ENCODE measurements at regions not wholly inside any gene's neighbourhood (a gene's known extent, or its start where the extent isn't known, plus 50 kb on each side); places are given as distances from the start of the nearest gene placed in this dataset.
"Not testable (repeated sequence)": the region's sequence is repeated elsewhere in the genome, so short reads cannot be mapped to it uniquely, and the experiment has no call there.

DNA sequence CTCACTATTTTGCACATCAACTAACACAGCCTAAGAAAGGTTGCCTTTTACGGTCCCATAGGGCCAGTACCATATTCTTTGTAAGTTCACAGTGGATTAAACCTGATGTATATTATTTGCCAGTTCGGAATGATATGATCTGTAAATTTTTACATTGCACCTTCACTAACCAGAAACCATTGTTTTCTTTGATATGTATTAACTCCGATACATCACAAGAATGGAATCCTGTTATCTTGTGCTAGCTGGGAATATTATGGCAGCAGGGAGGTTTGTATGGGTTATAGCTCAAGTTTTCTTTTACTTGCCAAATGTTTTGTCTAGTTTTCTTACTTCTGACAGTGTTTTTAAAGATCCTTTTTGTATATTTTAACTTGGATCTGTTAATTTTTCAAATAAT is 51.4 kb upstream of the S1PR1 start:
- Mint-ChIP-seq H3K4me3 (ENCODE audit: low read depth) (no peak overlapping the region), H3K4me1 (ENCODE audit: low read depth) (peaks cover 51% of the 10 kb centered on the region), H3K36me3 (ENCODE audit: low read depth) (peaks cover 17% of the 10 kb centered on the region), H3K27me3 (ENCODE audit: low read depth) (no peaks in the 10 kb centered on the region), H3K9me3 (peaks cover 19% of the 10 kb centered on the region), H3K27ac (no peak overlapping the region)
- no peak for DNase-seq (ENCODE audit: low spot score)
- intact Hi-C loops (cut with micrococcal nuclease), result no loop called here

DNA sequence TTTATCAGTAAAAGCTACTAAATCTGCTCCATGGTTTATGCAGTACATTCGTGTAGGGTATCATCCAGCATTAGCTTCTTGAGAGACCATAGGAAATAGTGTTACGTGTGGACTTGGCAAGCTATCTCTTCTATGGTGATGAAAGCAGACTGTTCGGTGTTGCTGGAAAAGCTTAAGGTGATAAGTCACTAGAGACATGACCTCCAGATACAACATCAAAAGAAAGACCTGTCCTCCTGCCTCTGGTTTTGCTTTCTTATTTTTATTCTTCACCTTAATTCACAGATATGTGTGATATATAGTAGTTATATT is 53.5 kb upstream of the S1PR1 start:
- H3K27ac Mint-ChIP-seq, result peak overlapping the region; percentile 56
- peaks cover 15% of the 10 kb centered on the region for H3K9me3 Mint-ChIP-seq
- H3K27me3 Mint-ChIP-seq (ENCODE audit: low read depth), result no peaks in the 10 kb centered on the region
- peaks cover 13% of the 10 kb centered on the region for H3K36me3 Mint-ChIP-seq (ENCODE audit: low read depth)
- peak overlapping the region; percentile 1 for H3K4me3 Mint-ChIP-seq (ENCODE audit: low read depth)
- peaks cover 61% of the 10 kb centered on the region for H3K4me1 Mint-ChIP-seq (ENCODE audit: low read depth)
- intact Hi-C loops (cut with micrococcal nuclease), result no loop called here
- DNase-seq (ENCODE audit: low spot score), result no peak

DNA sequence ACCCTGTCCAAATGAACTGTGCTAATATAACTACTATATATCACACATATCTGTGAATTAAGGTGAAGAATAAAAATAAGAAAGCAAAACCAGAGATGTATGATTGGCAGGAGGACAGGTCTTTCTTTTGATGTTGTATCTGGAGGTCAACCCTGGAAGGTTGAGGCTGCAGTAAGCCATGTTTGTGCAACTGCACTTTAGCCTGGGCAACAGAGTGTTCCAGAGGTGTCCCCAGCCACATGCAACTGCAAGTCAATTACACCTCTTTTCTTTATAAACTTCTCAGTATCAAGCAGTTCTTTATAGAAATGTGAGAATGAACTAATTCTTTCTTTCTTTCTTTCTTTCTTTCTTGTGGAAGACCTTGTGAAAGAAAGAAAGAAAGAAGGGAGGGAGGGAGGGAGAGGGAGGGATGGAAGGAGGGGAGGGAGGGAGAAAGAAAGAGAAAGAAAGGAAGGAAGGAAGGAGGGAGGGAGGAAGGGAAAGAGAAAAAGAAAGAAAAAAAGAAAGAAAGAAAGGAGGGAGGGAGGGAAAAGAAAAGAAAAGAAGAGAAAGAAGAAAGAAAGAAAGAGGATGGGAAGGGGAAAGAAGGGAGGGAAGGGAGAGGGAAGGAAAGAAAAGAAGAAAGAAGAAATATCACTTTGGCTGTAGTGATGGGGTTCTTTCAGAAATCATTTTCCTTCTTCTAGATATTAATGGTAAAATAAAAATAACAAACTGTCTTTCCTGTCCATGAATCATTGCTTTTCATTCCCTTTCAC is 54.0 kb upstream of the S1PR1 start:
- DNase-seq (ENCODE audit: low spot score), result no peak
- intact Hi-C loops (cut with micrococcal nuclease), result no loop called here
- Mint-ChIP-seq H3K27me3 (ENCODE audit: low read depth) (no peaks in the 10 kb centered on the region), H3K9me3 (peaks cover 14% of the 10 kb centered on the region), H3K36me3 (ENCODE audit: low read depth) (peaks cover 12% of the 10 kb centered on the region), H3K4me3 (ENCODE audit: low read depth) (no peak overlapping the region), H3K27ac (peak overlapping the region; percentile 72), H3K4me1 (ENCODE audit: low read depth) (peaks cover 61% of the 10 kb centered on the region)

DNA sequence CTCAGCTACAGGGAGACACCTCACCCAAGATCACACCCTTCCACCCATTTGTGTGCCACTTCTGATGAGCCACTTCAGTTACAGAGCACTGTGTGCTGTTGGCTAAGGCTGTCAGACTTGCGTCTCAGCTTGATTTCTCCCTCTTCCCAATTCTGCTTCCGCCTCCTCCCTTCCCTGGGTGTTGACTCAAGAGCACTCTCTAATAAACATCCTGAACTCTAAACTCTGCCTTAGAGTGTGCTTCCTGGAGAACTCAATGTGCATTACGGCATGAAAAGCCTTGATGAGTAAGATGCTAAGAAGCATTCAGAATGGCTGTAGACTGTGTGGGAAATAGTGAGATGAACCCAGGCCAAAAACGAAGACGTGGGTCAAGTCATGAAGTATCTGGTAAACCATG is 54.9 kb upstream of the S1PR1 start:
- H3K9me3 Mint-ChIP-seq, result peaks cover 11% of the 10 kb centered on the region
- H3K27me3 Mint-ChIP-seq (ENCODE audit: low read depth), result no peaks in the 10 kb centered on the region
- intact Hi-C loops (cut with micrococcal nuclease), result no loop called here
- peaks cover 11% of the 10 kb centered on the region for H3K36me3 Mint-ChIP-seq (ENCODE audit: low read depth)
- no peak overlapping the region for H3K4me3 Mint-ChIP-seq (ENCODE audit: low read depth)
- no peak for DNase-seq (ENCODE audit: low spot score)
- H3K4me1 Mint-ChIP-seq (ENCODE audit: low read depth), result peaks cover 68% of the 10 kb centered on the region
- H3K27ac Mint-ChIP-seq, result peak overlapping the region; percentile 72

DNA sequence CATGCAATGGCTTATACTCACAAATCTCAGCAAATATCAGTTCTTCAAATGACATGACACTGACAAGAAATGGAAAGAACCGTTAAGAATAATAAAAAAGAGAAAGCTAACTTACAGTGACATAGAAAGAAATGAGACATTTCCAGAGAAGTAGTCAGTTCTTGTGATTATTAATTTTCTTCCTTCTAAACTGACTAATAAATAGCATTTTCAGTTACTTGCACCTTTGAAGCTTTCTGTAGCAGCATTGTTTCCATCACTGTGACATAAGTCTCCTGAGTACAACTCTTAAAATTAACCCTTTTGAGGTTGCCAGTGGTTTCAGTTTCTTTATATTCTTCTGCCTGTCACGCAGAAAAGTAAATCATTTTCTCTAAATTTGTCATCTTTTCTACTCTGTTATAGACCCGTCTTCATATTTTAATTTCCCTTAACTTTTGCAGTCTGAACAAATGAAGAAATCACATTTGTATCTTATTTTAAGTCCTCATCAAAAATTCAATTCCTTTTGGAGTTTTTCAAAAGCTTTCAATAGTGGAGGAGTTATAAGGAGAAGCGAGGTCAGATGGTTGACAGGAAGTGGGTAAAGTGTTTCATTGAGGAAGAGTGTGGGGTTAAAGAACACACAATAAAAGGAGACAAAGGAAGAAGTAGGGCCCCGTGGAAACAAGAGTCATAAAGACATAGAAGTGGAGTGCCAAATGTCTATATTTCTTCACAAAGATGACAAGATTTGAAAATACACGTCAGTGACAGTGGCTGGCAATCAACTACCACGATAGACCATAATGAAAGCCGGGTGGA is 57.9 kb upstream of the S1PR1 start:
- H3K9me3 Mint-ChIP-seq, result peaks cover 4% of the 10 kb centered on the region
- intact Hi-C loops (cut with micrococcal nuclease), result loop anchor here (1.0 to 5.0 kb wide), 13 partner anchors 11 to 252 kb away; partner anchors contain the start of gene DPH5
- DNase-seq (ENCODE audit: low spot score), result peak; percentile 29

DNA sequence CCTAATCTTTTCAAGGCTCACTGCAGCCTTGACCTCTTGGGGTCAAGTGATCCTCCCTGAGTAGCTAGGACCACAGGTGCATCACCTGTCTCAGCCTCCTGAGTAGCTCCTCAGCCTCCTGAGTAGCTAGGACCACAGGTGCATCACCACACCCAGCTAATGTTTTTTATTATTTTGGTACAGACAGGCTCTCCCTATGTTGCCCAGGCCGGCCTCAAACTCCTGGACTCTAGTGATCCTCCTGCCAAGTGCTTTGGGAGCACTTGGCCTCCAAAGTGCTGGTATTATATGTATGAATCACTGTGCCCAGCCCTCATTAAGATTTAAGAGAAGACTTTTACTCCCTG is 58.5 kb upstream of the S1PR1 start:
- DNase-seq (ENCODE audit: low spot score), result no peak
- Mint-ChIP-seq H3K27ac (peak overlapping the region; percentile 100), H3K9me3 (peaks cover 9% of the 10 kb centered on the region), H3K4me1 (ENCODE audit: low read depth) (peaks cover 71% of the 10 kb centered on the region), H3K27me3 (ENCODE audit: low read depth) (no peaks in the 10 kb centered on the region), H3K36me3 (ENCODE audit: low read depth) (peaks cover 10% of the 10 kb centered on the region), H3K4me3 (ENCODE audit: low read depth) (peak overlapping the region; percentile 81)
- intact Hi-C loops (cut with micrococcal nuclease), result loop anchor here (1.0 to 5.0 kb wide), 7 partner anchors 10 to 251 kb away; partner anchors contain the start of gene DPH5

More for the DNA sequence above, 57.9 kb upstream of the S1PR1 start:
- Mint-ChIP-seq H3K4me1 (ENCODE audit: low read depth) (peaks cover 71% of the 10 kb centered on the region), H3K36me3 (ENCODE audit: low read depth) (peaks cover 4% of the 10 kb centered on the region), H3K27ac (peak overlapping the region; percentile 100), H3K4me3 (ENCODE audit: low read depth) (peak overlapping the region; percentile 81), H3K27me3 (ENCODE audit: low read depth) (no peaks in the 10 kb centered on the region)

DNA sequence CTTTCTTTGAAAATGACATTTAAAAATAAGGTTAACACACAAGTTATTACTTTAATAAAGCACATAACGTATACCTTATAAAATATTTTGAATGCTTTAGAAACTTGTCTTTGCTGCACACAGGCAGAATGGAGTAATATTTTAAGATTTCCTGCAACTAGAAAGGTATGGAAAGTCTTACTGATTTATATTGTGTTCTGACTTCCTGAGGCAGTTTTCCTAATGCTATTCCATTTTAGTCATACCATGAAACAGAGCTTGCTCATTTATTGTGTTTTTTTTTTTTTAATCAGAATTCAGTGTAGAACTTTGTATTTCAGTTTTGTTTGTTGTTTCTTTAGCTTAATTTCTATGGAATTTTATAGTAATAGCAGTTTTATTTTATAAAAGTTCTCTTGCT is 60.9 kb upstream of the S1PR1 start:
- no peak for DNase-seq (ENCODE audit: low spot score)
- Mint-ChIP-seq H3K4me3 (ENCODE audit: low read depth) (no peak overlapping the region), H3K4me1 (ENCODE audit: low read depth) (peaks cover 57% of the 10 kb centered on the region), H3K27ac (no peak overlapping the region), H3K36me3 (ENCODE audit: low read depth) (peaks cover 9% of the 10 kb centered on the region), H3K9me3 (peaks cover 9% of the 10 kb centered on the region), H3K27me3 (ENCODE audit: low read depth) (no peaks in the 10 kb centered on the region)
- intact Hi-C loops (cut with micrococcal nuclease), result loop anchor here (5.0 kb wide), 1 partner anchor 249 kb away; no protein-coding TSS in a partner anchor

DNA sequence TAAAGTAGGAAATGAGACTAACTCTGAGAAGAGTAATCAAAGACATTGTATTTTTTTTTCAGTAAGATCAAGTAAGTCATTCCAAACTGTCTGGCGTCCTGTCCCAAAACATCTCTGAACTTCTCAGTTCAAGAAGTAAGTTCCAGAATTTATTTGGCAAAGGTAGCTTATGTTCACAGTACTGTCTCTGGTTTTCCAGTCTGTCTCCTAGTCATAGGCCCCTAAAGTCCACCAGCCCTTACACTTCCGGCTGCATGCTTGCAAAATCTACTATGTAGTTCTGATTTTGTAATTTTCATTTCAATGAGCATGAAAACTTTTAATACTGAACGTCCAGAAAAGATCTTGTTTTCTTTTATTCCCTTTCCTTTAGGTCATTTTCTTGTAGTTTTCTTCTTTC is 61.4 kb upstream of the S1PR1 start:
- H3K4me3 Mint-ChIP-seq (ENCODE audit: low read depth), result no peak overlapping the region
- H3K27me3 Mint-ChIP-seq (ENCODE audit: low read depth), result no peaks in the 10 kb centered on the region
- intact Hi-C loops (cut with micrococcal nuclease), result loop anchor here (5.0 kb wide), 1 partner anchor 248 kb away; no protein-coding TSS in a partner anchor
- H3K9me3 Mint-ChIP-seq, result peaks cover 9% of the 10 kb centered on the region
- no peak for DNase-seq (ENCODE audit: low spot score)
- H3K27ac Mint-ChIP-seq, result peak overlapping the region; percentile 47
- peaks cover 55% of the 10 kb centered on the region for H3K4me1 Mint-ChIP-seq (ENCODE audit: low read depth)
- H3K36me3 Mint-ChIP-seq (ENCODE audit: low read depth), result peaks cover 9% of the 10 kb centered on the region

DNA sequence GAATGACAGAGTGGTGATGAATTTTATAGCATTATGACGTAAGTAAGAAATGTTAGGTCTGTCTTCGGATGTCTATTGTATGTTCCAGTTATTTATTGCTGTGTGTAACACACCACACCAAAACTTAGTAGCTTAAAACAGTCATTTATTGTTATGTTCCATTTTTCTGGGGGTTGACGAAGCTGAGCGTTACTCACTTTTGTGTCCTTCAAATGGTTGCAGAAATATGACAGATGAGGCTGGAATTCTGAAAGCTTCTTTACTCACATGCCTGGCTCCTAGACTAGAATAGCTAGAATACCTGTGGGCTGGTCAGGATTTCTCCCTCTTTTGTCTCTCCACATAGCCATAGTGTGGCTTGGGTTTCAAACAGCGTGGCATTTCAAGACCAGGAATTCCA is 62.1 kb upstream of the S1PR1 start:
- no peak for DNase-seq (ENCODE audit: low spot score)
- H3K36me3 Mint-ChIP-seq (ENCODE audit: low read depth), result peaks cover 9% of the 10 kb centered on the region
- no peaks in the 10 kb centered on the region for H3K27me3 Mint-ChIP-seq (ENCODE audit: low read depth)
- no peak overlapping the region for H3K27ac Mint-ChIP-seq
- peaks cover 50% of the 10 kb centered on the region for H3K4me1 Mint-ChIP-seq (ENCODE audit: low read depth)
- intact Hi-C loops (cut with micrococcal nuclease), result loop anchor here (5.0 kb wide), 1 partner anchor 247 kb away; no protein-coding TSS in a partner anchor
- peaks cover 9% of the 10 kb centered on the region for H3K9me3 Mint-ChIP-seq
- H3K4me3 Mint-ChIP-seq (ENCODE audit: low read depth), result no peak overlapping the region

DNA sequence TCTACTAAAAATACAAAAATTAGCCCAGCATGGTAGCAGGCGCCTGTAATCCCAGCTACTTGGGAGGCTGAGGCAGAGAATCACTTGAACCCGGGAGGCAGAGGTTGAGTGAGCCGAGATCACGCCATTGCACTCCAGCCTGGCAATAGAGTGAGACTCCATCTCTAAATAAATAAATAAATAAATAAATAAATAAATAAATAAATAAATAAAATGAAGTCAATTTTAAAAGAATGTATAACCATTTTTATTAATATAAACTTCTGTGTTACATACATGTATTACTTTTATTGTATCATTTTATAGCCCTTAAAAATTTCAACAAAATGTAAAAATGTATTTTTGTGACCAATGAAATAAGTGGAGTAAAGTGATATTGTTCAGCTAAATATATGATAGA is 62.5 kb upstream of the S1PR1 start:
- DNase-seq (ENCODE audit: low spot score); H3K27me3 Mint-ChIP-seq (ENCODE audit: low read depth); H3K27ac Mint-ChIP-seq; H3K9me3 Mint-ChIP-seq; H3K4me3 Mint-ChIP-seq (ENCODE audit: low read depth); intact Hi-C loops (cut with micrococcal nuclease); H3K36me3 Mint-ChIP-seq (ENCODE audit: low read depth): not testable (repeated sequence)
- peaks cover 47% of the 10 kb centered on the region for H3K4me1 Mint-ChIP-seq (ENCODE audit: low read depth)

DNA sequence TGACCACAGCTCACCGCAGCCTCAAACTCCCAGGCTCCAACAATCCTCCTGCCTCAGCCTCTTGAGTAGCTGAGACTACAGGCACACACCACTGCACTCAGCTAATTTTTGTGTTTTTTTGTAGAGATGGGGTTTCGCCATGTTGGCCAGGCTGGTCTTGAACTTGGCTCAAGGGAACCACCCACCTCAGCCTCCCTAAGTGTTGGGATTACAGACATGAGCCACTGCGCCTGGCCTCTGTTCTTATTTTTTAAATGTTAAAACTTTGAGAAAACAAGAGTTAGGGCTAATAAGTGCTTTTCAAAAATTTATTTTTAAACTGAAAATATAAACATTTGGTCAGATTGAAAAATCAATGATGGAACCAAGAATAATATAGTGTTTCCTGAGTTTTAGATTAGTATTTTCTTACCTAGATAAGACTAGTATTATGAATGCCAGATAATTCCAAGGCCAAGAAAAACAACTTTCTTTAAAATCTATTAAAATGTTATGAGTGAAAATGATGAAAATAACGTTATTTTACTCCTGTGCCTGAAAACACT is 66.2 kb upstream of the S1PR1 start:
- Mint-ChIP-seq H3K27me3 (ENCODE audit: low read depth) (no peaks in the 10 kb centered on the region), H3K36me3 (ENCODE audit: low read depth) (peaks cover 20% of the 10 kb centered on the region), H3K27ac (no peak overlapping the region), H3K9me3 (peaks cover 12% of the 10 kb centered on the region), H3K4me3 (ENCODE audit: low read depth) (no peak overlapping the region), H3K4me1 (ENCODE audit: low read depth) (peaks cover 49% of the 10 kb centered on the region)
- no peak for DNase-seq (ENCODE audit: low spot score)
- intact Hi-C loops (cut with micrococcal nuclease), result no loop called here

DNA sequence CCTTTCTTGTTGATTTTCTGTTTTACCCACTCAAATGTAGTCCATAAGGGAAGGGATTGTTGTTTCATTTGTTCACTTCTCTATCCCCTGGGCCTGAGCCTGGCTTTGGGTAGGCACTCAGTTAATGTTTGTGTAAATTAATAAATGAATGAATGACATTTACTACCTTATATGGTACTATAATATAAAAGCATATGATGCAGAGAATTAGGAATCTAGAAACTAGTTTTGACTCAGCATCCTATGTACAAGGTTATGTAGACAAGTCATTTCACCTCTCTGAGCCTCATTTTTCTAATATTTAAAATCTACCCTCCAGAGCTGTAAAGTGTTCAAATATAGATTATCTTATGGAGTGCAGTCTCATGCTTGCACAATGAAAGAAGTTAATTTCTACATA is 68.9 kb upstream of the S1PR1 start:
- no peaks in the 10 kb centered on the region for H3K27me3 Mint-ChIP-seq (ENCODE audit: low read depth)
- peaks cover 14% of the 10 kb centered on the region for H3K36me3 Mint-ChIP-seq (ENCODE audit: low read depth)
- no peak for DNase-seq (ENCODE audit: low spot score)
- peak overlapping the region; percentile 28 for H3K27ac Mint-ChIP-seq
- H3K4me3 Mint-ChIP-seq (ENCODE audit: low read depth), result no peak overlapping the region
- peaks cover 38% of the 10 kb centered on the region for H3K4me1 Mint-ChIP-seq (ENCODE audit: low read depth)
- intact Hi-C loops (cut with micrococcal nuclease), result loop anchor here (1.0 to 2.0 kb wide), 2 partner anchors 10 to 15 kb away; no protein-coding TSS in a partner anchor
- peaks cover 3% of the 10 kb centered on the region for H3K9me3 Mint-ChIP-seq

Measured in activated T-helper 2 cell treated with anti-CD3 and anti-CD28 coated beads, Interferon-gamma antibody, Interleukin-2, Interleukin-4, amounts not matched to agents 10 μg/mL and 5 μg/mL and 100 μg/mL, durations not matched to agents 14 hours and 24 hours and 36 hours (primary cell).